ENCODE measurements at regions not wholly inside any gene's neighbourhood (a gene's known extent, or its start where the extent isn't known, plus 50 kb on each side); places are given as distances from the start of the nearest gene placed in this dataset.

DNA sequence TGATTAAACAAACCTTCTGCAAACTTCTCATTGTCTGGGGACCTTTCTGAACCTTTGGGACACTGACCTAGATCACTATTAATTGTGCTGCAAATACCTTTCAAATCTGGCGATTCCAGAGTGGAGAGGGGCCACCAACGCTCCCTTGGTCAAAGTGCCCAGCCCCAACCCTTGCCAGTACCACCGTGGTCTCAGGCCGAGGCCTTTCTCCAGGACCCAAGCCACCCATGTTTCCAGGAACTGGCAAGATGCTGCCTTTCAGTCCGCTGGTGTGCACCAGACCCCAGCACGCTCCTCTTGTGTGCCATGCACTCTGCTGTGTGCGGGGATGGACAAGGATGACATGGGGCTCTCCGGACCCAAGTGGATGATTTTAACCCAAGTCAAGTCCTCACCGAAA lies 91.1 kb upstream of the MGMT start:
- in situ Hi-C loops (cut with MboI; ENCODE audit: low sequenced_read_pairs, unreplicated experiment): no loop called here
- no peak for DNase-seq (ENCODE audit: low spot score)
- TF ChIP-seq, protein P1, sequence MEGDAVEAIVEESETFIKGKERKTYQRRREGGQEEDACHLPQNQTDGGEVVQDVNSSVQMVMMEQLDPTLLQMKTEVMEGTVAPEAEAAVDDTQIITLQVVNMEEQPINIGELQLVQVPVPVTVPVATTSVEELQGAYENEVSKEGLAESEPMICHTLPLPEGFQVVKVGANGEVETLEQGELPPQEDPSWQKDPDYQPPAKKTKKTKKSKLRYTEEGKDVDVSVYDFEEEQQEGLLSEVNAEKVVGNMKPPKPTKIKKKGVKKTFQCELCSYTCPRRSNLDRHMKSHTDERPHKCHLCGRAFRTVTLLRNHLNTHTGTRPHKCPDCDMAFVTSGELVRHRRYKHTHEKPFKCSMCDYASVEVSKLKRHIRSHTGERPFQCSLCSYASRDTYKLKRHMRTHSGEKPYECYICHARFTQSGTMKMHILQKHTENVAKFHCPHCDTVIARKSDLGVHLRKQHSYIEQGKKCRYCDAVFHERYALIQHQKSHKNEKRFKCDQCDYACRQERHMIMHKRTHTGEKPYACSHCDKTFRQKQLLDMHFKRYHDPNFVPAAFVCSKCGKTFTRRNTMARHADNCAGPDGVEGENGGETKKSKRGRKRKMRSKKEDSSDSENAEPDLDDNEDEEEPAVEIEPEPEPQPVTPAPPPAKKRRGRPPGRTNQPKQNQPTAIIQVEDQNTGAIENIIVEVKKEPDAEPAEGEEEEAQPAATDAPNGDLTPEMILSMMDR (IDR thresholded peaks at IDR 0.05; ENCODE audit: borderline replicate concordance, control extremely low read depth, extremely low read depth, insufficient read depth, missing control alignments): no peak

DNA sequence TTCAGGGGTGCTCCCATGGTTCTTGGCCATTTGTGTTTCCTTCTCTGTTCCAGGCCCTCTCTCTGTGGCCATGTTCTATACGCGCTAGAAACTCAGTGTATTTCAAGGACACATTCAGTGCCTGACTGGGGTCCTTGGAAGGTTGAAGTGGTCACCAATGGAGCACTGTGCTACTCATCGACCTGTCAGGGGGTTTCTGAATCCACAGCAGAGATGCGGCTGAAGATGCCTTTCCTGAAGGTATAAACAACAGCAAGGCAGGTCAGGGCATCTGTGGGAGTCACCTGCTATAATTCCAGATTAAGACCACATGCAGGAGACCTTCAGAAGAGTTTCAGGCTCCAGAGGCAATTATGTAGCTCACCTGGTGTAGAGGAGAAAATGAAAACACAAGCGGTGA lies 86.8 kb upstream of the MGMT start:
- DNase-seq (ENCODE audit: low spot score): no peak
- in situ Hi-C loops (cut with MboI; ENCODE audit: low sequenced_read_pairs, unreplicated experiment): no loop called here
- TF ChIP-seq, protein P1 (IDR thresholded peaks at IDR 0.05; ENCODE audit: borderline replicate concordance, control extremely low read depth, extremely low read depth, insufficient read depth, missing control alignments): no peak

DNA sequence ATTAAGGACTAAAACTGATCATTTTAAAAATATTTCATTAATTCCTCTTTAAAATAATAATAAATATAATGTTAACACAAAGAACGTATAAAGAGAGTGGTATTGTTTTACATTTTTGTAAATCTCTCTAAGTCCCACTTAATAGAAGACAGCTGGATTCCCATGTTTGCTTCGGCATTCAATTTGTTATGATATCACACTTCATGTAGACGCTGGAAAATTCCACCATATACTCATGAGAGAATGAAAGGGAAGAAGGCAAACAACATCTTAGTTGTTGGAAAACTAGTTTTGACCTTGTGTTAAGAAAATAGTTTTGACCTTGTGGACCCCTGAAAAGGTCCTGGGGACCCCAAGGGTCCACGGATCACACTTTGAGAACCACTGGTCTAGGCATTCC lies 85.3 kb upstream of the MGMT start:
- in situ Hi-C loops (cut with MboI; ENCODE audit: low sequenced_read_pairs, unreplicated experiment): no loop called here
- TF ChIP-seq, protein P1 (IDR thresholded peaks at IDR 0.05; ENCODE audit: borderline replicate concordance, control extremely low read depth, extremely low read depth, insufficient read depth, missing control alignments): no peak
- no peak for DNase-seq (ENCODE audit: low spot score)

DNA sequence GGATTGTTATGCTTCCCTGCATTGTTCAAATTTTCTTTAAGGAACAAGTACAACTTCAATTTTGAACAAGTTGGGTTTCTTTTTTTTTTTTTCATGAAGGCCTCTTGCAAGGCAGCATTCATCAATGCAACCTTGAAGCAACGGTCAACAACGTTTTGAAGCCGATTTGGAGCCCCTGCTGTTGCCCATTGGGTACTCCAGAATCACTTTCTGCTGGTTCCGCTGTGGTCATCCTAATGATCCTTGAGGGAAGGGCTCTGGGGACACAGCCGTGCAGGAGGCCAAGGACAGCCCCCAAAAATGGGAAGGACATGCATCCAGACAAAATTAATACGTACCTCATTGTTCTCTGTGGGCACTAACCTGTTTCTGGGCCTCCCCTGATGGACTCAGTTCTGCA lies 84.6 kb upstream of the MGMT start:
- in situ Hi-C loops (cut with MboI; ENCODE audit: low sequenced_read_pairs, unreplicated experiment): no loop called here
- no peak for DNase-seq (ENCODE audit: low spot score)
- TF ChIP-seq, protein P1 (IDR thresholded peaks at IDR 0.05; ENCODE audit: borderline replicate concordance, control extremely low read depth, extremely low read depth, insufficient read depth, missing control alignments): no peak

DNA sequence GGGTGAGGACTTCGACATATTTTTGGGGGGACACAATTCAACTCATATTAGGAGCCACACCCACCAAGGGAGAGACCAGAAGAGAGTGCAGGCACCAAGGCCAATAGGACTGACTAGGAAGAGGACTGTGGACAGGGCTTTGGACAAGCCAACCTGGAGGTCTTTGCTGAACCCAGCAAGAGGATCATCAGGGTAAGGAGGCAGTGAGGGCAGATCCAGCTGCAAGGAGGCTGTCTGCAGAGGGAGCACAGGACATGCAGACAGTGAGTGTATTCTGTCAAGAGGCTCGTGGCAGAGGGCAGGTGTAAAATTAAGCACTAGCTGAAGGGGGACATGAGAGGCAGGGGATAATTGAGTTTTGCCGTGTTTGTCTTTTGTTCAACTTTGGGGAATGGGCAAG lies 83.4 kb upstream of the MGMT start:
- in situ Hi-C loops (cut with MboI; ENCODE audit: low sequenced_read_pairs, unreplicated experiment): no loop called here
- DNase-seq (ENCODE audit: low spot score): no peak
- TF ChIP-seq, protein P1 (IDR thresholded peaks at IDR 0.05; ENCODE audit: borderline replicate concordance, control extremely low read depth, extremely low read depth, insufficient read depth, missing control alignments): no peak

DNA sequence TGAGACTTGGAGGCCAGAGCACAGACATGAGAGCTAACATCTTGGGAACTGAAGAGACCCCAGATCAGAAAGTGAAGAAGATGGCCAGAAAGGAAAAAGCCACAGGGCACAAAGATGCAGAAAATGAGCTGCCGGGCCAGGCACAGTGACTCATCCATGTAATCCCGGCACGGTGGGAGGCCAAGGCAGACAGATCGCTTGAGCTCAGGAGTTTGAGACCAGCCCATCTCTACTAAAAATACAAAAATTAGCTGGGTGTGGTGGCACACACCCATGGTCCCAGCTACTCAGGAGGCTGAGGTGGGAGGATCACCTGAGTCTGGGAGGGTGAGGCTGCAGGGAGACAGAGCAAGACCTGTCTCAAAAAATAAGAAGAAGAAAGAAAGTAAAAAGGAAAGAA lies 81.4 kb upstream of the MGMT start:
- DNase-seq (ENCODE audit: low spot score): no peak
- TF ChIP-seq, protein P1 (IDR thresholded peaks at IDR 0.05; ENCODE audit: borderline replicate concordance, control extremely low read depth, extremely low read depth, insufficient read depth, missing control alignments): no peak
- in situ Hi-C loops (cut with MboI; ENCODE audit: low sequenced_read_pairs, unreplicated experiment): no loop called here
